ENCODE measurements at regions not wholly inside any gene's neighbourhood (a gene's known extent, or its start where the extent isn't known, plus 50 kb on each side); places are given as distances from the start of the nearest gene placed in this dataset.

DNA sequence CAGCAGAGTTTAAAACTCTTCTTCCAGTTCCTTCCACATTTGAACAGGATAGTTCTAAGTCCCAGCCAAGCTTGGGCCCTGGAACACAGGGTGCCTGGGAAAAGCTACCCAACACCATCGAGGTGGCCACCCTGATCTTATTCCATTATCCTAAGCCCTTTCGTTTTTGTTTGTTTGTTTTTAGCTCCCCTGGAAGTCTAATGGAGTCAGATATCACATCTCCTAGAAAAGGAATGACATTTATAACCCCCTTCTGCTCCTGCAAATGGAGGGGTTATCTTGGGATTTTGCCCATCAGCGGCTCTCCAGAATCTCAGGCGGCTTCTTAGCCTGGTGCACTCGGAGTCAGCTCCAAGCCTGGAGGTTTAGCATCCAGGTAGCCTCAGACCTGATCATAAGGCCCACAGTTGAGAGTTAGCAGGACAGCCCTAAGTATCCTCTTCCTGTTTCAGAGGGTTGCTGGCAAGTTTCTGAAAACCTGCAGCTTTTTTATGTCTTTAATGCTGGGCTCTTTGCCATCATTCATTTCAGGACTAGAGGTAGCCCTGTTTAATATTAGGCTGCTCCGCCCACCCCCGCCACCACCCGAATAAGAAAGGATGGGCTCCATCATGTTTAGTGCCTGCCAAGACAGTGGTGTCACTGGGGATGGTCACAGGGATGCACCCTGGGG lies 230.0 kb upstream of the LNX1 start:
- TF ChIP-seq, protein P1, sequence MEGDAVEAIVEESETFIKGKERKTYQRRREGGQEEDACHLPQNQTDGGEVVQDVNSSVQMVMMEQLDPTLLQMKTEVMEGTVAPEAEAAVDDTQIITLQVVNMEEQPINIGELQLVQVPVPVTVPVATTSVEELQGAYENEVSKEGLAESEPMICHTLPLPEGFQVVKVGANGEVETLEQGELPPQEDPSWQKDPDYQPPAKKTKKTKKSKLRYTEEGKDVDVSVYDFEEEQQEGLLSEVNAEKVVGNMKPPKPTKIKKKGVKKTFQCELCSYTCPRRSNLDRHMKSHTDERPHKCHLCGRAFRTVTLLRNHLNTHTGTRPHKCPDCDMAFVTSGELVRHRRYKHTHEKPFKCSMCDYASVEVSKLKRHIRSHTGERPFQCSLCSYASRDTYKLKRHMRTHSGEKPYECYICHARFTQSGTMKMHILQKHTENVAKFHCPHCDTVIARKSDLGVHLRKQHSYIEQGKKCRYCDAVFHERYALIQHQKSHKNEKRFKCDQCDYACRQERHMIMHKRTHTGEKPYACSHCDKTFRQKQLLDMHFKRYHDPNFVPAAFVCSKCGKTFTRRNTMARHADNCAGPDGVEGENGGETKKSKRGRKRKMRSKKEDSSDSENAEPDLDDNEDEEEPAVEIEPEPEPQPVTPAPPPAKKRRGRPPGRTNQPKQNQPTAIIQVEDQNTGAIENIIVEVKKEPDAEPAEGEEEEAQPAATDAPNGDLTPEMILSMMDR (IDR thresholded peaks at IDR 0.05; ENCODE audit: poor library complexity, severe bottlenecking), result no peak
- TF ChIP-seq MXI1 (conservative IDR thresholded peaks at IDR 0.05; ENCODE audit: poor library complexity, severe bottlenecking), result no peak
- TF ChIP-seq EZH2 (IDR thresholded peaks at IDR 0.05; ENCODE audit: borderline replicate concordance, insufficient read depth, low read length, poor library complexity, severe bottlenecking), result no peak
- TF ChIP-seq EP300 (conservative IDR thresholded peaks at IDR 0.05; ENCODE audit: poor library complexity, severe bottlenecking), result no peak
- TF ChIP-seq, protein P2, sequence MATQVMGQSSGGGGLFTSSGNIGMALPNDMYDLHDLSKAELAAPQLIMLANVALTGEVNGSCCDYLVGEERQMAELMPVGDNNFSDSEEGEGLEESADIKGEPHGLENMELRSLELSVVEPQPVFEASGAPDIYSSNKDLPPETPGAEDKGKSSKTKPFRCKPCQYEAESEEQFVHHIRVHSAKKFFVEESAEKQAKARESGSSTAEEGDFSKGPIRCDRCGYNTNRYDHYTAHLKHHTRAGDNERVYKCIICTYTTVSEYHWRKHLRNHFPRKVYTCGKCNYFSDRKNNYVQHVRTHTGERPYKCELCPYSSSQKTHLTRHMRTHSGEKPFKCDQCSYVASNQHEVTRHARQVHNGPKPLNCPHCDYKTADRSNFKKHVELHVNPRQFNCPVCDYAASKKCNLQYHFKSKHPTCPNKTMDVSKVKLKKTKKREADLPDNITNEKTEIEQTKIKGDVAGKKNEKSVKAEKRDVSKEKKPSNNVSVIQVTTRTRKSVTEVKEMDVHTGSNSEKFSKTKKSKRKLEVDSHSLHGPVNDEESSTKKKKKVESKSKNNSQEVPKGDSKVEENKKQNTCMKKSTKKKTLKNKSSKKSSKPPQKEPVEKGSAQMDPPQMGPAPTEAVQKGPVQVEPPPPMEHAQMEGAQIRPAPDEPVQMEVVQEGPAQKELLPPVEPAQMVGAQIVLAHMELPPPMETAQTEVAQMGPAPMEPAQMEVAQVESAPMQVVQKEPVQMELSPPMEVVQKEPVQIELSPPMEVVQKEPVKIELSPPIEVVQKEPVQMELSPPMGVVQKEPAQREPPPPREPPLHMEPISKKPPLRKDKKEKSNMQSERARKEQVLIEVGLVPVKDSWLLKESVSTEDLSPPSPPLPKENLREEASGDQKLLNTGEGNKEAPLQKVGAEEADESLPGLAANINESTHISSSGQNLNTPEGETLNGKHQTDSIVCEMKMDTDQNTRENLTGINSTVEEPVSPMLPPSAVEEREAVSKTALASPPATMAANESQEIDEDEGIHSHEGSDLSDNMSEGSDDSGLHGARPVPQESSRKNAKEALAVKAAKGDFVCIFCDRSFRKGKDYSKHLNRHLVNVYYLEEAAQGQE (IDR thresholded peaks at IDR 0.05; ENCODE audit: borderline replicate concordance), result no peak
